ENCODE measurements at regions not wholly inside any gene's neighbourhood (a gene's known extent, or its start where the extent isn't known, plus 50 kb on each side); places are given as distances from the start of the nearest gene placed in this dataset.

GRCh38 chr3:32048487-32049182 is 57.8 kb upstream of the GPD1L start:
- TF ChIP-seq CTCF (IDR thresholded peaks at IDR 0.05) (no peak), EZH2phosphoT487 (IDR thresholded peaks at IDR 0.05) (no peak)

Measured in neural progenitor cell (in vitro differentiated cells).